Transverse colon (tissue), 3 donors: ENCODE measurements at regions not wholly inside any gene's neighbourhood (a gene's known extent, or its start where the extent isn't known, plus 50 kb on each side); places are given as distances from the start of the nearest gene placed in this dataset.

Source experiments
- EP300 ChIP-seq: sonication (generic); formaldehyde crosslinking; IDR thresholded peaks from one replicate; pipeline ENCODE4 v1.6.1; 2017; ENCODE audit warnings: antibody characterized with exemption, low read depth
- TF ChIP-seq, protein P1 (sequence below), 5 experiments: fragments of 200-600 bp in 3 of 5; fragments of 450-650 bp in 2 of 5; sonication (generic) in 3 of 5; IDR thresholded peaks; 1 replicate in 2 of 5; 2 replicates in 3 of 5; pipeline ENCODE4 v1.5.1; 2016 to 2017; ENCODE audit warnings: antibody characterized with exemption in 5 of 5, inconsistent platforms in 3 of 5, mild to moderate bottlenecking in 2 of 5, moderate library complexity in 1 of 5

- TF ChIP-seq, protein P1, sequence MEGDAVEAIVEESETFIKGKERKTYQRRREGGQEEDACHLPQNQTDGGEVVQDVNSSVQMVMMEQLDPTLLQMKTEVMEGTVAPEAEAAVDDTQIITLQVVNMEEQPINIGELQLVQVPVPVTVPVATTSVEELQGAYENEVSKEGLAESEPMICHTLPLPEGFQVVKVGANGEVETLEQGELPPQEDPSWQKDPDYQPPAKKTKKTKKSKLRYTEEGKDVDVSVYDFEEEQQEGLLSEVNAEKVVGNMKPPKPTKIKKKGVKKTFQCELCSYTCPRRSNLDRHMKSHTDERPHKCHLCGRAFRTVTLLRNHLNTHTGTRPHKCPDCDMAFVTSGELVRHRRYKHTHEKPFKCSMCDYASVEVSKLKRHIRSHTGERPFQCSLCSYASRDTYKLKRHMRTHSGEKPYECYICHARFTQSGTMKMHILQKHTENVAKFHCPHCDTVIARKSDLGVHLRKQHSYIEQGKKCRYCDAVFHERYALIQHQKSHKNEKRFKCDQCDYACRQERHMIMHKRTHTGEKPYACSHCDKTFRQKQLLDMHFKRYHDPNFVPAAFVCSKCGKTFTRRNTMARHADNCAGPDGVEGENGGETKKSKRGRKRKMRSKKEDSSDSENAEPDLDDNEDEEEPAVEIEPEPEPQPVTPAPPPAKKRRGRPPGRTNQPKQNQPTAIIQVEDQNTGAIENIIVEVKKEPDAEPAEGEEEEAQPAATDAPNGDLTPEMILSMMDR (IDR thresholded peaks at IDR 0.05): no peak
- TF ChIP-seq EP300: no peak
These were observed 174.2 kb upstream of the PDGFD start for GRCh38 chr11:104338186-104338585.
